CD4-positive, alpha-beta T cell treated with Interleukin-15 for 1 hour (primary cell): ENCODE measurements at regions not wholly inside any gene's neighbourhood (a gene's known extent, or its start where the extent isn't known, plus 50 kb on each side); places are given as distances from the start of the nearest gene placed in this dataset.

ENCODE experiments used
- DNase-seq: peaks from one replicate; pipeline ENCODE4 v3.0.0-alpha.2; 2020

- DNase-seq: no peak
Observed at GRCh38 chr5:142473038-142473437, 148.2 kb upstream of the SPRY4 start.

- DNase-seq: no peak
Observed at GRCh38 chr5:142472306-142472951, 147.6 kb upstream of the SPRY4 start.

DNA sequence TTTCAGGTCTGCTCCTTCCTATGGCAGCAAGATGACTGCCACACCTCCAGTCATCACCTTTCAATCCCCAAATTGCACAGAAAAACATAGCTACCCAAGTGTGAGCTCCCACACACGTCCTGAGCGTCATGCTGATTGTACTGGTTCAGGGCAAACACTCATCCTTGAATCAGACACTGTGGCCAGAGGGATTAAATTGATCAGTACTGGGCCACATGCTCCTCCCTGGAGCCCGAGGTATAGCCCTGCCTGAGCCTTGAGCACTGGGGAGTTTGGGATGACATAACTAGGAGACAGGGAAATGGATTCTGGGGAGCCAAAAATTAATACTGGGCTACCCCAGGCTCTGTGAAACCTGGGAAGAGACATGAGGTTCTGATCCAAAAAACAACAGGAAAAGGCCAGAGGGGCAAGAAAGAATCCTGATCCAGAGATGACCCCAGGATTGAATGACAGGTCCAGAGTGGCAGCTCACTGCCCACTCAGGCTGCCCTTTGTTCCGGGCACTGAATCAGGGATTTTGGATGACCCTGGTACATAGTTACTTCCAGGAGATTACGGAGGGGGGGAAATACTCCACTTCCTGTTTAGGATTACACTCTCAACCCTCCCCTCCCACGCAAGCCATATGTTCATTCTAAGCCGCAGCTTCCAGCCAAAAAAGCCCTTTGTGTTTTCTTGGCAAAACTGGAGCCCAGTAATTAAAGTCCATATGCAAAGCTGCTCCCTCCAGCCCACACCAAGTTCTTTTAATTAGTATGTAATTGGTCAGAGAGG, 141.6 kb upstream of the SPRY4 start:
- DNase-seq: no peak

DNA sequence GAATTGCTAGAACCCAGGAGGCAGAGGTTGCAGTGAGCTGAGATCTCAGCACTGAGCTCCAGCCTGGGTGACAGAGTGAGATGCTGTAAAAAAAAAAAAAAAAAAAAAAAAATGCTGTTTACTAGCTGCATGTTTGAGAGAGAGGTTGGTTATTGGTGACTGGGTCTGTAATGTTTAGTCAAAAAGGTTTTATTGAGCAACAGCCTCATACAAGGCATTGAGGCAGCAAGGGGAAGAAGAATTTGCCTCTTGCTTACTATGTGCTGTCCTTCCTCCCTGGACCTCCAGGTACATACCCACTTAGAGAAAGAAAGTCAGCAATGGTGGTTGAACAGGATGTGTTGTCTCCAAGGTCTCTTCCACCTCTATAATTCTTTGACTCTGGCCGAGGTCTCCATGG, 140.7 kb upstream of the SPRY4 start:
- no peak for DNase-seq

DNA sequence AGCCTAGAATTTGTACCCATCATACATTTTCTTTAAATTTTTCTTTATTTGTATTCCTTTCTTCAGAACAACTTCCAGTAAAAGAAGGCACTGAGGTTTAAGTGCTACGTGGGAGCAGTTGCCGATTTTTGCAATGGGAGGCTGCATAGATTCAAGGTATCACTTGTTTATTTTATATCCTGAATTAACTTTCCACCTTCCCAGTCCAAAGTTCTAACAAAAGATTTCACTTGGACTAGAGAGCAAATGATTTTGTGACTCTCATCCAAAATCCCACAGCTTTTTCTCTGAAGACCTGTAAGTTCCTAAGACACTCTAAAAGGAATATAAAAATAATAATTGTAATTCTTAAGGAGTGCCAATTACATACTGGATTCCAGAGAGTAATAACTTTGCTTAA, 139.1 kb upstream of the SPRY4 start:
- DNase-seq: no peak

GRCh38 chr5:142461028-142461590, 136.3 kb upstream of the SPRY4 start:
- DNase-seq: no peak

DNA sequence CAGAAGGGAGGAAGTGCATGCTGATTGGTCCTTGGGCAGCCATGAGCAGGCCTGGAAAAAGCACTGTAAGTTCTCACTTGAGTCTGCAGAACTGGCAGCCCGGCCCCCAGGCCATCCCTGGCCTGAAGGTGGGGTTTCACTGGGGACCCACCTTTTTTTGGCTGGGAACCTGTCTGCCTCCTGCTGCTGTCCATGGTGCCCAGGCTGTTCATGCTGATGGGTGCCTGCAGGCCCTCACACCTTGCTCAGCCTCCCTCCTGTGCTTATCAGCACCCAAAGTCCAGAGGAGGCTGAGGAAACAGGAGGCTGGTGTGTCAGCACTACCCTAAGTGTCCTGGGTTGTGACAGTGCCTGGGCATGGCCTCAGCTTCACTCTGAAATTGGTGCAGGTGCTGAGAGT, 134.4 kb upstream of the SPRY4 start:
- no peak for DNase-seq

DNA sequence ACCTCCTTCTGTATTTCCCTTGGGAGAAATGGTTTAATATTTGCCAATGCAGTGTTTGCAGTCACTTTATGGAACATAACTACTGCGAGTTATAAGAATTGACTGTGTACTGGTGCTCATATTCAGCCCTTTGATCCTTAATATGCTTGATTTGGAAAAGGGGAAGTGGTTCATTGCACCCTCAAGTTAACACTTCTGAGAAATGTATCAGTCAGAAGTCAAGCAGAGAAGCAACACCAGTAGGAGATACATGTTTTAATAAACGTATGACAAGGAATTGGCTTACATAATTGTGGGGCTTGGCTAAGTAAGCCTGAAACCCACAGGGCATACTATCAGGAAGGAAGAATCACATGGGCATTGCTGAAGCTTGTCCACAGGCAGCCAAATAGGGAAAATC, 131.0 kb upstream of the SPRY4 start:
- DNase-seq: no peak

- DNase-seq: no peak
Observed at GRCh38 chr5:142453932-142454331, 129.1 kb upstream of the SPRY4 start.

- DNase-seq: no peak
Observed at GRCh38 chr5:142450419-142450818, 125.6 kb upstream of the SPRY4 start.

GRCh38 chr5:142447887-142448286, 123.1 kb upstream of the SPRY4 start:
- DNase-seq: no peak

DNA sequence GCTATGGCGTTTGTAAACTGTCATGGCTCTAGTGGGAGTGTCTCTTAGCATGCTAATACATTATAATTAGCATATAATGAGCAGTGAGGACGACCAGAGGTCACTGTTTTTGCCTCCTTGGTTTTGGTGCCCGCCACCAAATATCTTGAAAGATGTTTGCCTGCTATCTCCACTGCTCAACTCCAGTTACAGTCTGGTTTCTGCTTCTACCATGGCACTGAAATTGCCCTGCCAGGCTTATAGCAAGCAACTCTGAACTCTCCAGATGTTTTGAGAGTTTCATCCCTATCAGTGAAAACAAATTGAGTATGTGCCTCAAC, 122.1 kb upstream of the SPRY4 start:
- DNase-seq: no peak

DNA sequence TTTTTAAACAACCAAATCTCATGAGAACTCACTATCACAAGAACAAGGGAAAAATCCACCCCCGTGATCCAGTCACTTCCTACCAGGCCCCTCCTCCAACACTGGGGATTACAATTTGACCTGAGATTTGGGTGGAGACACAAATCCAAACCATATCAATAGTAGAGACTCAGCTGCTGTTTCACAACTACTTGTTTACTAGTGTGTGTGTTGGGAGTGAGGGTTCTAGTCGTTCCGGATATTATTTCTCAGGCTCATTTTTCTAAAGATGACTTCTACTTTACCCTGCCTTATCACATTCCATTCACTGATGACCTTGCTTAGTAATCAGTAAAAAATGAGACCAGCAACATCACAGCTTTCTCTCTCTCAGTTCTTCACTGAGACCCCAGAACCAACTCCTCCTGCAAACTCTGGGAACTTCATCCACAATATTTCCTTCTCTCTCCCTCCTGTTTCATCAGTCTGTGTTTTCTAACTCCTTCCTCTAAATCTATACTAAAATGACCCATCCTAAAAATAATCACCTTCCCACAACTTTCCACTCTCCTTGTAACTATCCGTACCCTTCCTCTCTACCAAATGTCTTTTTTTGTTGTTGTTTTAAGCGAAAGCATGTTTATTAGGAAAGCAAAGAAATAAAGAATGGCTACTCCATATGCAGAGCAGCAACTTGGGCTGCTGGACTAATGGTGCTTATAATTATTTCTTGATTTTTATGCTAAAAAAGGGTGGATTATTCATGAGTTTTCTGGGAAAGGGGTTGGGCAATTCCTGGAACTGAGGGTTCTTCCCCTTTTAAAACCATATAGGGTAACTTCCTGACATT, 121.5 kb upstream of the SPRY4 start:
- DNase-seq: no peak

DNA sequence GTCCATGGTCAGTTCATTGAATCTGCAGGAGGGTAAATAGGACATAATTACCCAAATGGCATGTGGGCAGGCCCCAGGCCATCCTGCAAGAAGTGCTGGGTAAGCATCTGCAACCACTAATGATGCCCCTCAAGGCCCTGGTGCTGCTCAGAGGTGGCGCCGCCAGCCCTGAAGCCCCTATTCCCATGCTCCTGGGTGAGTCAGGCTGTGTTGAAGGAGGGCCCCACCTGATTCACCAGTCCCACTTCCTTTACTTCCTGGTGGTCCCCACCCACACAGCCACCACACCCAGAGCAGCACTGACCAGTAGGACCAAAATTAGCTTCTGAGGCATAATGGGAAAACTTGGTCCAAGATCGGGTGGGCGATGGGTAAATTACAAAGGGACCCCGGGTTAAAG, 120.4 kb upstream of the SPRY4 start:
- DNase-seq: no peak

DNA sequence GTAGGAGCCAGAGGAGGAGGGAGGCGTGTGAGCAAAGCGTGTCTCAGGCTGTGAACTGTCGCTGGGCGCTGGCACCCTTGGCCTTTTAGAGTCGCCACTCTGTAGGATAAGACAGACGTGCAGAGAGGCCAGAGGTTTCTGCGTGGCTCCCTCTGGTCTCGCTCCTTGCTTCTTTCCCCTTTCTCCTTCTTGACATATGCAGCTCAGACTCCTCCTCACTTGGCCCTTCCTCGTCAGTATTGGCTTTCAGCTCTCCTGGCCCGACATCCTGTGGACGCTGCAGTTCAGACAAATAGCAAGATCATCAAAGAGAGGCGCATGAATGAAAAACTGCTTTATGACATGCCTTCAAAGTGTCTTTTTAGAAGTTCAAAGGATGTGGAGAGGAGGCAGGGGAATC, 116.8 kb upstream of the SPRY4 start:
- no peak for DNase-seq

DNA sequence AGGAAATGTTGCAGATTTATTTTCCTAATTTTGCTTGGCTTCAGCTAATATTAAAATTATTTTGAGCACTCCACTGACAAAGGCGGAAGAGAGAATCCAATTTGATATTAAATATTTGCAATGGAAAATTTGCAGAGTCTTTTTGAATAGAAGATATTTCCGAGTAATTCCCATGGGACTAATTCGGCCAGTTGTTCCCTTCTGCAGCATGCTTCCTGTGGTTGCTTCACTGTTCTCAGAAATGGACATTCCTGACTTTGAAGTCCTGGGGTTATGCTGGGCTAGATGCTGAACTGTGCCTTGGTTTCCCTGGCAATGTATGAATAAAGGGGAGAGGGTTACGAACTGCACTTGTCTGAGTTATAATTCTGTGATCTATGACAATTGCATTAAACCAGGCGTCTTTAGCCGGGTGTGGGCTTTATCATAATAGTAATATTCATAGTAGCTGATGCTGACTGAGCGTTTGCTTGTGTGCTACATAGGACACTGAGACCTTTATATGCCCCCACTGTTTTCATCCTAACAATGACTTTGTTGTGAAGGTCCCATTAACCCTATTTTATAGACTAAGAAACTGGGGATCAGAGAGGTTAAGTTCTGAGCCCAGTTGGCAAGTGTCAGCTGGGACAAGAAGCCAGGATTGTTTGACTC, 114.5 kb upstream of the SPRY4 start:
- DNase-seq: no peak

DNA sequence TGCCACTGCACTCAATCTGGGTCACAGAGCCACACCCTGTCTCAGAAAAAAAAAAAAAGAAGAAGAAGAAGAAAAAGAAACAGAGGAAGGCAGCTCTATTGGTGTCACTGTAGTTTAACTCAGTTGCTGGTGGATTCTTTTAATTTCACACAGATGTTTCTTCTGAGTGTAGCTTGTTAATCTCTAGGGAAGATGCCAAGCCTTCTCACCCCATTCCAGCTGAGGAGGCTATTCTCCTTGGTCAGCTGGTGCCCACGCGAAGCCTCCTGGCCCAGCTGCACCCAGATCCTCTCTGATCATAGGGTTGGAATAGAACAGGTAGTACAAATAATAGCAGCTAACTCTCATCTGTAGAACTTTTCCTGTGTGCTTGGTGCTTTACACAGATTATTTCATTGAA, 113.8 kb upstream of the SPRY4 start:
- DNase-seq: no peak

DNA sequence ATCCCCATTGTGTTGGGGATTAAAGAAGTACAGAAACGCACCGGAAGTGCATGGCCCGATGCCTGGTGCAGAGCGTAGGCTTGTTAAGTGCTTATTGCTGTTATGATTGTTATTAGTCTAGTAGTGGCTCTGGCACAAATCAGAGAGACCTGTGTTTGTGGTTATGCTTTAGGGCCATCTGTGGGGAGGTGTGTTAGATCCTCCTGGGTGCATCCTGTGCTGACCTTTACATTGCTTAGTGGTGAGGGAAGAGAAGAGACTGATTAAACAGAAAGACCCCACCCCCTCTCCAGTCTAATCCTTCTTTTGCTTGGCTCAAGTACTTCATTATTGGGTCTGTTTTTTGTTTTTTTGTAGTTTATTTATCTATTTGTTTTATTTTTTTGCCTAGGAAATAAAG, 112.7 kb upstream of the SPRY4 start:
- no peak for DNase-seq

DNA sequence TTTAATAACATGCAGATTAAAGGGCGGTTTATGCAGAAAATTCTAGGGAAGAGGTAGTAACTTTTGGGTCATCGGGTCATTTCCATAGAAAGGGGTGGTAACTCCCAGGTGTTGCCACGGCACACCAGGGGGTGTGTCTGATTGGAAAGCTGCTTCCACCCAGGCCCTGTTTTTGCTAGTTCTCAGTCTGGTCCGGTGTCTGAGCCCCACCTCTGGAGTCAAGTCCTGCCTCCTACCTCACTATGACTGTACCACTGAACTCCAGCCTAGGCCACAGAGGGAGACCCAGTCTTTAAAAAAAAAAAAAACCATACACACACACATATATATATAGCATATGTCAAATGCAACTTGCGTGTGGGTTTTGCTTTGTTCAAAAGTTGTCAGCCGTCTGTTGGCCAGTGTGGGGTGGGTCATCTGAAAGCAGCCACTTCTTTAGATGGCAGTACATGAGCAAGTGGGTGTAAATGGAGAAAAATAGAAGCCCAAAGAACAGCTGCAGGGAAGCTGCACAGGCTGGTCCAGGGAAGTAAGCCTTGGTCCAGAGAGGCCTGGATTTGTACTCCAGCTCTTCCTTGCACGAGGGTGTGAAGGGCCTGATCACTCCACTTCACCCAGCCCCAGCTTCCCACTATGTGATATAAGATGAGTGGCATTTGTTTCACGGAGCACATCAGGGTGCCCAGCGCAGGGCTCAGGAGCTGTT, 110.7 kb upstream of the SPRY4 start:
- DNase-seq: no peak

GRCh38 chr5:142434322-142434612, 109.4 kb upstream of the SPRY4 start:
- no peak for DNase-seq

DNA sequence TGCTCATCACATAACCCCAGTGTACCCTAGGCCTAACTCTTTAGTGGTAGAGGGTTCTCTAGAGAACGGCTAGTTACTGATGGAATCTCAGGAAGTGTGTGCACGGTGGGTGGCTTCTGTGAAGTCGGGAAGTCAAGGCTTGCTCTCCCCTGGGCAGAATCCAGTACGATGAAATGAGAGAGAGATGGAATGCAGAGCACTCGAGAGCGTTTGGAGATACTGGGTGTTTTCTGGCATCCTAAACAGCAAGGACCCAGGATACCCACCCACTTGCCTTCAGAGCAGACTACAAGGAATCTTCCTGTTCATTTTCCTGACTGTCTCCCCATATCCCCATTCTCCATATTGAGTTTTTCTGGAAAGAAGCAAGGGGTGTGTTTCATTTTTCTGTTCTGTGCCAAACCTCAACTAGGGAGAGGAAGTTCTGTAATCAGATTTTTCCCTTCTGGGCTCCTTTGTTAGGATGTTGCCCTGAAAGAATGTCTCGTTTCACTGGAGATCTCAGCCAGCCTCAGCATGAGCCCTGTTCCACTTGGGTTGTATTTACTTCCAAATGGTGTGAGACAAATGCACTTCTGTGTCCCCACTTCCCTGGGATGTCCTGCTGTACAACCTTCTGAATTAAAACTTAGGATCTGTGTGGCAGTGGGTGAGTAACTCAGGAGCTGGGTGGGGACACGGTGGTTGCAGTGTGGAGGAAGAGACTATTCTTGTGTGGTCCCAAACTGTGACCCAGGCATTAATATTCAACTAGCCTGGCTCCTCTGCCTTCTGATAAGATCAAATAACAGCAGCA, 108.9 kb upstream of the SPRY4 start:
- DNase-seq: no peak

GRCh38 chr5:142432961-142433360, 108.1 kb upstream of the SPRY4 start:
- peak; percentile 64 for DNase-seq
